Frontal cortex (tissue), 3 donors: ENCODE measurements at regions not wholly inside any gene's neighbourhood (a gene's known extent, or its start where the extent isn't known, plus 50 kb on each side); places are given as distances from the start of the nearest gene placed in this dataset.
"Not testable (repeated sequence)": the region's sequence is repeated elsewhere in the genome, so short reads cannot be mapped to it uniquely, and the experiment has no call there.

Source experiments
- DNase-seq, 2 donors: peaks; one replicate each; pipeline ENCODE4 v3.0.0; 2012; ENCODE audit warnings: low spot score in 2 of 2
- FAIRE-seq: peaks from 2 replicates; lab custom pipeline; 2012; peaks lifted over from hg19 to GRCh38; lab: Jason Lieb, UNC
- donor health status: control.
- donor health status: control.
- donor health status: control.

DNA sequence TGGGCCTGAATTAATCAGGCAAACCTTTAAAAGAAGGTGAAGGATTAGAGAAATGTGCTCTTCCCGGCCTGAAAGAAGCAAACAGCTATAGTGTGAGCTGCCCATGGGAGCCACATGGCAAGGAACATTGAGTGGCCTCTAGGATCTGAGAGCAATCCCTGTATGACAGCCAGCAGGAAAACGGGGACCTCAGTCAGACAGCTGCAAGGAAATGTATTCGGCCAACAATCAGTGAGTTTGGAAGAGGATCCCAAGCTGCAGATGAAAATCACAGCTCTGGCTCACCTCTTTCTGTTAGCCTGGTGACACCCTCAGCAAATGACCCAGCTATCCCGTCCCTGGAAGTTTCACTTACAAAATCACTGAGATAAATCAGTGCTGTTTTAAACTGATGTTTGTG, 309.2 kb downstream of the SH3GL2 start:
- DNase-seq (no peak), FAIRE-seq (no peak)

DNA sequence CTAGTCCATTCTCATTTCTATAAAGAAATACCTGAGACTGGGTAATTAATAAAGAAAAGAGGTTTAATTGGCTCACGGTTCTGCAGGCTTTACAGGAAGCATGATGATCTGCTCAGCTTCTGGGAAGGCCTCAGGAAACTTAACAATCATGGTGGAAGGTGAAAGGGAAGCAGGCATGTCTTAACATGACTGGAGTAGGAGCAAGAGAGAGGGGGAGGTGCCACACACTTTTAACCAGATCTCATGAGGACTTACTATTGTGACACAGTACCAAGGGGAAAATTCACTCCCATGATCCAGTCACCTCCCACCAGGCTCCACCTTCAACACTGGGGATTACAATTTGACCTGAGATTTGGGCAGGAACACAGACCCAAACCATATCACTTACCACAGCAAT, 310.1 kb downstream of the SH3GL2 start:
- not testable (repeated sequence) for FAIRE-seq, DNase-seq

DNA sequence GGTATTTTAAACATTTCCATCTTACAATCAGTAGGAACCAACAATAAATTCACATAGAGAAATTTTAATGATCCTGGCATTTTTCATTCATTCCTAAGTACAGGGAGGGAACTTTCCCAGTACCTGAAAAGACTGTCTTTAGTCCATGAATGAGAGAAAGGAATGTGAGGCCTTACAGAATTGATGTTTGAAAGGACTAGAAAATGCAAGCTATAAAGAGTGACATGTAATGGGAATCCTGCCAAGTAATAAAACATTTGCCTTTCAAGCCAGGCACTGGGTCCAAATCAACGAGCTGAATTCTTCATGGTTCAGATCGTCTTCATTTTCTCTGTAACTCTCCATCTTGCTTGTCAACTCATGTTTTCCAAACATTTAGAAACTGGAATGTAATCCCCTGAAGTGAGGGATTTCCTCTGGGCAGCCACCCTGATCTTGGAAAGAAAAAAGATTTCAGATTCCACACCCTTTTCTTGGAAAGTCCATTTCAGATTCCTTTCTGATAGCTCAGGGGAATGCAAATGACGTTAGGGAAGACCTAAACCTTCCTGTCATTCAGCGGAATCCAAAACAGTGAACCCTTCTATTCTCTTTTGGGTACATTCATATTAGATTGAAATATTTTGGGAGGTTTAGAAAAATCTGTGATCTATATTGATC, 315.8 kb downstream of the SH3GL2 start:
- DNase-seq (no peak), FAIRE-seq (no peak)

DNA sequence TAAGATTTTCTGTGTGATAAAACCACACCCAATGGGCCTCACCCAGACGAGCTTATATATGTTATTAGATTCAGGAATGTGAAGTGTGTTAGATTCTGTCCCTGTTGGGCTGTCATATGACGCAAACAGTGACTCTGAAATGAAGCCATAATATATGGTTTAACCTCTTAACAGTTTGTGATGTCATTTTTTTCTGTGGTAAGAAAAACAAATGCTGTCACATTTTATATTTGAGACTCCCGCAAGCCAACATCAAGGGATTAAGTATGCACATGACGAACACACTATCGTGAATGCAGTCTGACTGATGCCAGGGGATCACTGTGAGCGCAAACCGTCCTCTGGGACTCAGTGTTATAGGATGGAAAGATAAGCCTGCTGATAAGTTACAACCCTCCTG, 321.7 kb downstream of the SH3GL2 start:
- DNase-seq (no peak), FAIRE-seq (no peak)

DNA sequence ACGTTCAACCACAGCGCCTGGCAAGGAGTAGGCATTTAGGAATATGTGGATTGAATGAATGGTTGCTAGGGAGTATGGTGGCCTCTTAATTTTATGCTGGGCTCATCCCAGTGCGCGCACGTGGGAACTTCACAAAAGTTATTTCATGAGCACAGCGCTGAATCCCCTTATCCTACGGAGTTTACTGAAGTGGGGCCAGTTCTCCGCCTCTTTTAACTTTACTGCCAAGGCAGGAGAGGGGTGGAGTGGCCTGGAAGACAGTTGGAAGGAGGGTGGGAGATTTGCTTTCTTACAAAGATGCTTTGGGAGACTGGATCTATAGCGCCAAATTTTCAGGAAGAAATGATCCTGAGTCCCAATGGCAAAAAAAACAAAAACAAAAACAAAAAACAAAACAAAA, 326.5 kb downstream of the SH3GL2 start:
- FAIRE-seq = no peak
- DNase-seq = no peak

DNA sequence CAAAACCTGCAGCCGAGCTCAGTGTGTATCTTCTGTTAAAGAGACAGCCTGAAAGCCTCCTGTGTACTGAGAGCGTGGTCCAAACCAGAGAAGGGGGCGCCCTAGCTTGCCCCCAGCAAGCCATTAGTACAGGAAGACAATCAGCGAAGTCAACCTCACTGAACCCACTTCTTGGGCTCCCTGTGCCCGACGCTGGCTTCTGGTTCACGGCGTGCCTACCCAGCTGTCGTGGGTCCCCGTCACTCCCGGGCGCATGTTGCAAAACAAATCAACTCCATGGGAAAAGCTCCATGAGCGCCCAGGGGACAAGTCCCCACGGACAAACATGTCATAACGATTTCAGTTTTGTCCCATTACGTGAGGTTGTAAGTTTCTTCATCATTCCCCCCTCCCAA, 326.9 kb downstream of the SH3GL2 start:
- FAIRE-seq (no peak), DNase-seq (no peak)

DNA sequence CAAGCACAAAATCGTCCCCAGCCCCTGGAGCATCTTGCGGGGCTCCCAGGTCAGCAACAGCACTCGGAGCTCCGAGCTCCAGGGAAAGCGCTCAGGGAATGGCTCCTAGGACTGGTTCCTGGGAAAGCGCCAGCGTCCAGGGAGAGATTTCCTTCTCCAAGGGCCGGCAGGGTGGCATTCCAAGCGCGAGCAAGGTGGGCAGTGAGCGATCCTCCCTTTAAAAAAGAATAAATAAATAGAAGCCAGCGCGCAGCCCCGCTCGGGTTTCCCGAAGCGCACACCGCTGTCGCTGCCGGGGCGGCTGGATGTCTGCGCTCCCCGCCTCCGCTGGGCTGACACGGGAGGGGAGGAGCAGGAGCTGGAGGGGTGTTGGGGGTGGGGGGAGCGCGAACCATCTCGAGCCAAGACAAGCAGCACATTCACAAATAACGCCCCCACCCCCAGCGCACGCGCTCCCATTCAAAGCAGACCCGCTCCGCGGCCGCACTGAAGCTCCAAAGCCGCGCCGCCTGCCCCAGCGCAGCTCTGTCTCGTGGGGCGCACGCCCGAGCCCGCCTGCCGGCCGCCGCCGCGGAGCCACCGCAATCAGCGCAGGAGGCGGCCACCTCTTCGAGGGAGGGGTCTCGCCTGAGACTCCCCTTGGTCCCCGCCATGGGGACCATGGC, 327.4 kb downstream of the SH3GL2 start:
- peak in 1 of 2 donors; percentile 46 for DNase-seq
- no peak for FAIRE-seq

DNA sequence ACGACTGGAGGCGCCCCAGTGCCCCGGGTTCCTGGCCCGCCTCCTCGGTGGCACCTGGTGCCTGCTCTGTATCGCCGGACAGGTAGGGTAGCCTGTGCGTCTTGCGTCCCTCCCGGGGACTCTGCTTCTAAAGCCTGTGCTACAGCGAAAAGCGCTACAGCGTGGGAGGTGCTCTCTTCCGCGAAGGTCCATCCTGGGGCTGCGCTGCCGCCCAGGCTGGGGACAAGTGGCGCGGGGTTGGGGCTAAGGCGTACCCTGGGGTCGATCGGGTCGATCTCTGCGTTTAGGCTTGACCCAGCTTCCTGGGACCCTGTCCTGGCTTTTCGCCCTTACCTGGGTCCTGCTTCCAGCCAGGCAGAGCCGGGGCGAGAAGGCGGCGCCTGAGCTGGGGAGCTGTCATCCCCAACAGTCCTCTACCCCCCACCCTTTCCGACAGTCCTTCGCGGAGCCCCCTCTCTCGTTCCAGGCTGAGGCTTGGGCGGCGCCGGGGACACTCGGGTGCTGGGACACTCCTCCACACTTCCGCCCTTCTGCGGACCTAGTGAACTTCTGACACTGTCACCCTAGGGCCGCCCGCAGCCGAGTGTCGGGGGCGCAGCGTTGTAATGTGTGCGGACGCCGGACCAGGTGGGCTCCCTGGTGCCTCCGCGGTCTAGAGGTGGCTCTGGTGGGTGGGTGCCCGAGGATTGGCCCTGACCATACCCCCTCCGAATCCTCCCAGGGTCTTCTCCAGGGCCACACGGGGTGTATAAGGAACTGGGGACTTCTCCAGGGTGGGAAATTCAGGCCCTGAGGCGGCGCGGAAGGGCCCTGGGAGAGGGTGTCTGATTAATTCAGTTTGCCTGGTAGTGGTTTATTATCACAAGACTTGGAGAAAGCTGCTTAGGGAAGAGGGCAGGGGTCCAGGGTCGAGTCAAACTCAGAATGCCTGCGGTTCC, 328.2 kb downstream of the SH3GL2 start:
- FAIRE-seq = no peak
- peak in 1 of 2 donors; percentile 28 for DNase-seq

DNA sequence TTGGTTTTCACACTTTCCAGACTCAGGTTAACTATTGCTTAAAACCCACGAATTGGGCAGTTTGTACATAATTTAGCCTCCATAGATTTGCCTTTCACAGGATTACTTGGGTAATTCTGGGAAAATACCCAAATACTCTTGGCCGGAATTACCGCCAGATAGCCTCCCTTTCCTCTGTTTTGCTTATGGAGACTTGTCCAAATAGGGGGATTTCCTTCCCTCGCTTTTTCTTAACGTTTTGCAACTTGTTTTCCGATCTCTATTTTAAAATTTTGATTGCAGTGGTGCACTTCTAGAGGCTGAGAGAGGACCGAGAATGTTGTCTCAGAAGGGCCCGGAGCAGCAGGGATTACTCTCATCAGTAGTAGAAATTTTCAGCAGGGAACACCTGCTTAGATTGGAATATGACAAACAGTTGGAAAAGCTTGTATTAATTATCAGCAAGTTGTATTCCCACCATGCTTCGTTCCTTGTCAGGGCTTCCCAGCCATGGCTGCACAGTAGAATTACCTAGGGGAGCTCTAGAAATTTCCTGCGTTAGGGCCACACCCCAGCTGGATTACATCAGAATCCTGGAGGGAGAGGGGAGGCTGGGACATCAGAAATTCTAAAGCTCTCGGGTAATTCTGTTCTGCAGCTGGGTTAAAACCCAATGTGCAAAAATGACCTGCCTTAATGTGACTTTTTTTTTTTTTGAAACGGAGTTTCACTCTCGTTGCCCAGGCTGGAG, 329.1 kb downstream of the SH3GL2 start:
- FAIRE-seq = no peak
- no peak for DNase-seq

DNA sequence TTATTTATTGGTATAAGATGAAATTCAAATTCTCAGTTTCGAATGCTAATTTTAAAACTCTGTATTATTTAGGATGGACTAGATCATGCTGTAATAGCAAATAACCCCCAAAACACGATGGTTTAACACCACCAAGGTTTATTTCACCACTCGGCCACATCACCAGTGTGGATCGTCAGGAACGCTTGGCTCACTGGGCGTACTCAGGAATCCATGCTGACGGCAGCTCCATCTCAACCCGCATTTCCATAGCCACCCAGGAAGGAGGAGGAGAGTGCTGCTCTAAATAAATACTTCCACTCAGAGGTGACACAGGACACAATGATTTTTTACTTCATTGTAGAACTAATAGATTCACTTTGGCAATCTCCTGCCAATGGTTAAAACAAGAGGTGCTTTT, 347.4 kb downstream of the SH3GL2 start:
- no peak for FAIRE-seq
- no peak for DNase-seq

DNA sequence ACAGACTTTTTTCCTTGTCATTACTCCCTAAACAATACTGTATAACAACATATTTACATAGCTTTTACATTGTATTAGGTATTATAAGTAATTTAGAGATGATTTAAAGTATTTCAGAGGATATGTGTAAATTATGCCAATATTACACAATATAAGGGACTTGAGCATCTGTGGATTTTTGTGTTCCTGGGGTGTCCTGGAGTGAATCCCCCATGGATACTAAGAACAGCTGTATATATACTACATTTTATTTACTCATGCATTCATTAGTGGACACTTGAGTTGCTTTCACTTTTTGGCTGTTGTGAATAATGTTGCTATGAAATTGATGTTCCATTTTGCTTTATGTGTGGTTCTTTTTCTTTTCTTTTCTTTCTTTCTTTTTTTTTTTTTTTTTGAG, 348.8 kb downstream of the SH3GL2 start:
- no peak for DNase-seq
- no peak for FAIRE-seq

DNA sequence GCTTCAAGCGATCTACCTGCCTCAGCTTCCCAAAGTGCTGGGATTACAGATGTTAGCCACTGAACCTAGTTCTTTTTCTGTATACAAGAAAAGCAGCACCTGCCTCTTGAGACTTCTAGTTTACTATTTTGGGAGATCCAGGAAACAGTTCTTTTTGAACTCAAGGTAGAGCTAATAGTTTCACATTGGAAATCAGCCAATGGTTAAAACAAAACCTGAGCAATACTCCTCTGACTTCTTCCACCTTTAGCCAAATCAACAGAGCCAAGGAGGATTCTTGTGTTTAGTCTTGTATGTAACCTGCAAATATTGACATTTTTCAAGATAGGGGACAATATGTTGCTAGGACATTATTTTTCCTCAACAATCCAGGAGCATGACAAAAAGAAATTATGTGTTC, 349.4 kb downstream of the SH3GL2 start:
- FAIRE-seq (no peak), DNase-seq (no peak)

DNA sequence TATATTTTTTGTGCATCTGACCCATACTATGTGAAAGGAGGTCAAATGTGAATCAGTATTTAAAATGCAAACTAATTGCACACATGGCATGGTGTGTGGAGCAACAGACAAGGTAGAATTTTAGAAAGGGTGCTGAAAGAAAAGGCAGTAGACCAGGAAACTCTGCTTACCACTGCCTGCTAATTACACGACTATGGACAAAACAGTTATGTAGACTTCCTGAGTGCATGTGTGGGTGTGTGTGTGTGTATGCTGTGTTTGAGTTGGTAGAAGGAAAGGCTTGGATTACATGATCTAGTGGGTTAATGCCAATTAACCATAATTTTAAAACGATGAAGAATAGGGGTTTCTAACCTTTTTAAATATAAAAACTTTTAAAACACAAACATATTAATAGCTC, 349.9 kb downstream of the SH3GL2 start:
- FAIRE-seq (no peak), DNase-seq (no peak)

DNA sequence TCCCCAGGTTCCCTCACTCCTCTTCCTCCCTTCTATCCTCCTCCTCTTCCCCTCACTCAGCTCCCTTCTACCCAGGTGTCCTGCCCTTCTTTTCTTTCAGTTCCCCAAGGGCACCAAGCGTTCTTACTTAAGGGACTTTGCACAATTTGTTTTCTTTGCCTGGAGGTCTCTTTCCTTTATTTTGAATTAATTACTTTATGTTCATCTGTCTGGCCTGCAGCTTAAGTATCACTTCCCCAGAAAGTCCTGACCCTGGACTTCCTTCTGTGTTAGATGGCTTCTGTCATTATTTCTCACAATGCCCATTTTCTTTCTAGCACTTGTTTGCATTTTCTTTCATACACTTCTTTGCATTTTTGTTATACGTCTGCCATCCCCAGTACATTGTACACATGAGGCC, 350.6 kb downstream of the SH3GL2 start:
- no peak for FAIRE-seq
- no peak for DNase-seq

DNA sequence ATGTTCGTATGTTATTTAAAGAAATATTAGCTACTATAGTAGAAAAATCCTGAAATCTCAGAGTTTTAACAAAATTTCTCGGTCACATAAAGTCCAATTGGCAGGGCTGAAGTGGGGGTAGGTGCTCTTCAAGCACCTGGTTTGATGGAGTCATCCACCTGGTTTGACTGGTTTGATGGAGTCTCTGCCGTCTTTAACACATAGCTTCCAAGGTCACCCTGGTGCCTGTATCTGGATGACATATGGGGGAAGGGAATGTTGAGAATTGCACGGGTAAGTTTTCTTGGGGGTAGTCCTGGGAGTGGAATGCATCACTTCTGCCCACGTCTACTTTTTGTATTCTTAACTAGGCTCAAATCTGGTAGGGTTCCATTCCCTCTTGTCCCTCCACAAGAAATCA, 351.2 kb downstream of the SH3GL2 start:
- FAIRE-seq (no peak), DNase-seq (no peak)

DNA sequence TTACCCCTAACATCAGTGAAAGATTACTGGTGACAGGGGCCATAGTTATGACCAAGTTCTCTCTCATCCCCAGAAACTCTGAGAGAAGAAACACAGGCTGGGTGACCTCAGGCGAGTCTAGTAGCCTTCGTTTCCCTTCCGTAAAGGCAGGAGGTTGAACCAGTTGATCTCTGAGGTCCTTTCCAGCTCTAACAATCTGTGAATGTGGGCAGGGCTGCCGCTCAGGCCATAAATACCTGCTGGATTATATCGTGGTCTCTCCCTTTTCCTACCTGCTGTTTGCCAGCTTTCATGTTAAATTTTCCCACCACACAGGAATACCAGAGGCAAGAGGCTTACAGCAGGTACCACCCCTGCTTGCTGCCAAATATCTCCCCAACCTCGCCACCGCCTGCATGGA, 357.5 kb downstream of the SH3GL2 start:
- DNase-seq (no peak), FAIRE-seq (no peak)

DNA sequence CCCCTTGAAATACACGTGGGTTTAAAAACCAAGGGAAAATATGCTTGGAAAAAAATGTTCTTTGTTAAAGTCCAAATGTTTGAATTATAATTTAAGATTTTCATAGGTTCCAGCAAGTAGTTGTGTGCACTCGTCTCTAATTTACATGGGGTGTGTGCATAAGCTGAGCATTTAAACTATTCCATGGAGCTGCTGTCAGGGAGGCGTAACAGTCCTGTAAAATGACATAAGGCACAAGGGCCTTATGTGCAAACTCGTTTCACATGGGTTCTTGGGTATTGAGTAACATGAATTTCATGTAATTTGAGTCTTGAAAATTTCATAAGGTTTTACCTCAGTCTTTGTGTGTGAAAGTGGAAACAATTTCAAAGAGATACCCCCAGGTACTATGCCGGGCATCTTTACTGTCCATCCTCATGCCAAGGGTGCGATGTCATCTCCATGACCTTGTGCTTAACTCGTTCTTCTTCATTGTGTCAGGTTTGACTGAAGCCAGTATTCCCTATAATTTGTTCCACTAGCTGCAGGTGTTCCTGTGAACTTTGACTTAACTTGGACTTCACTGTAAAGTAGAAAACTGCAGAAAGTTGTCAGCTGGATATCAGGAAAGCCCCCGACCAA, 359.3 kb downstream of the SH3GL2 start:
- DNase-seq = no peak
- FAIRE-seq = no peak

DNA sequence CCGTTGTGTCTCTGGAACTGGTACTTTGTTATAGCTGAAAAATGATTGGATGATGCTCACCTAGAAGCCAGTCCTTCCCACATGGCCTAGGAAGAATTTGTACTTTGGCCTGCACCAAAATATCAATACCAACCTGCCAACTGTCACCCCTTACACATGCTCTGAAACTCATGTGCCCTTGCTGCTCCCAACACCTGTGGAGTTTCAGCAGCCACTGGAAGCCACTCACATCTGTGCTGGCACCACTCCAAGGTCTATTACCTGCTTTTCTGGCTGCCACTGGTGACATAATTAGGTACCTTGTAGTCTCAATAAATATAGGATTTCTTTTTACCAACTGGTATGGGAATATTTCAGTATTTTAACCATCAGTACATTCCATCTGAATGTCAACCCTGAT, 363.6 kb downstream of the SH3GL2 start:
- DNase-seq = no peak
- FAIRE-seq = no peak

DNA sequence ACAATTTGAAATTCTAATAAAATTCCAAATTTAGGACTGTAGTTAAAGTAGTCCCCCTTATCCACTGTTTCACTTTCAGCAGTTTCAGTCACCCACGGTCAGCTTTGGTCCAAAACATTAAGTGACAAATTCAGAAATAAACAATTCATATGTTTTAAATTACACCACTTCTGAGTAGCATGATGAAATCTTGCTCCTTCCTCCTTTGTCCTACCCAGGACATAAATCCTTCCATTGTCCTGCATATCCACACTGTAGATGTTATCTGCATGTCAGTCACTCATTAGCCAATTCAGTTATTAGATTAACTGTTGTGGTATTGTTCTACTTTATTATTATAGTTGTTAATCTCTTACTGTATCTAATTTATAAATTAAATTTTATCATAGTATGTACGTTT, 376.5 kb downstream of the SH3GL2 start:
- FAIRE-seq (no peak), DNase-seq (no peak)

DNA sequence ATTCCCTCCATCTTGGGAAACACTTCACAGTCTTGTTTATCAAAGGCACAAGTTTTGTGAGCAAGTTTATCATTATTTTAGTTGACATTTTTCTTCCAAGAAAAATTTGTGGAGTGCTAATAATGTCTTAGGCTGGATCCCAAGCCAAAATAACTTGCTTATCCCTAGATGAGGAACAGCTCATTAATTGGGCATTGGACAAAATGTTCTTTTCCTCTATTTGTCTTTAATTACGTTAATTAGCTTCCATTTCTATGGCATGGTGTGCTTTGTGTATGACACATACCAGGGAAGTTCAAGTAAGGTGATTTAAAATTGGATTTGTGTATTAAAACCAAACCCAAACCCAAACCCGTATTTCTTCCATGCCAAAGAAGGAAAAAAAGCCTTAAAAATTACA, 379.5 kb downstream of the SH3GL2 start:
- no peak for FAIRE-seq
- no peak for DNase-seq
